ENCODE measurements at regions not wholly inside any gene's neighbourhood (a gene's known extent, or its start where the extent isn't known, plus 50 kb on each side); places are given as distances from the start of the nearest gene placed in this dataset.

GRCh38 chr20:60422848-60423247, 464.6 kb downstream of the CDH26 start:
- dilution Hi-C loops (cut with HindIII; ENCODE audit: low sequenced_read_pairs, unreplicated experiment) (no loop called here), in situ Hi-C loops (cut with MboI; ENCODE audit: low sequenced_read_pairs) (no loop called here), intact Hi-C loops (cut with micrococcal nuclease) (no loop called here)
- Histone ChIP-seq H3K4me2 (ENCODE audit: low read depth, low read length) (no peak overlapping the region), H3K79me1 (ENCODE audit: low read depth in 1 of 2, low read length in 2 of 2) (no peaks in the 10 kb centered on the region), H3K4me3 (ENCODE audit: insufficient read depth, low read depth, low read length) (no peak overlapping the region), H3K27me3 (ENCODE audit: control insufficient read depth, insufficient read depth, low read length) (no peaks in the 10 kb centered on the region), H4K91ac (ENCODE audit: insufficient read depth, low read depth, low read length) (no peak overlapping the region), H4K20me1 (ENCODE audit: insufficient read depth, low read length) (no peaks in the 10 kb centered on the region), H4K5ac (ENCODE audit: low read depth, low read length) (no peak overlapping the region), H3K4me1 (ENCODE audit: control insufficient read depth, insufficient read depth, low read length) (no peaks in the 10 kb centered on the region), H2AK9ac (replicated peaks; ENCODE audit: low read depth, low read length, poor library complexity) (no peak overlapping the region), H4K8ac (ENCODE audit: low read depth in 2 of 2, low read length in 2 of 2) (no peak overlapping the region), H2BK15ac (ENCODE audit: low read depth, low read length) (no peak overlapping the region), H3K14ac (replicated peaks; ENCODE audit: low read depth, low read length) (no peak overlapping the region), H2BK5ac (ENCODE audit: low read depth, low read length, poor library complexity, severe bottlenecking) (no peak overlapping the region), H2AK5ac (ENCODE audit: low read depth, low read length) (no peak overlapping the region), H3K27ac (ENCODE audit: insufficient read depth, low read length) (no peak overlapping the region), H3K36me3 (ENCODE audit: control insufficient read depth, insufficient read depth, low read length) (no peaks in the 10 kb centered on the region), H3K9me3 (ENCODE audit: control insufficient read depth, insufficient read depth, low read length) (peaks cover 15% of the 10 kb centered on the region), H3K23ac (ENCODE audit: low read depth, low read length) (no peak overlapping the region), H3K4ac (ENCODE audit: low read depth, low read length) (no peak overlapping the region), H3K9me1 (ENCODE audit: insufficient read depth, low read length) (no peaks in the 10 kb centered on the region), H3K56ac (ENCODE audit: extremely low read depth, insufficient read depth, low read length) (no peak overlapping the region), H3K18ac (ENCODE audit: low read depth, low read length) (no peak overlapping the region), H2AFZ (replicated peaks; ENCODE audit: low read length, poor library complexity) (no peak overlapping the region), H2BK120ac (ENCODE audit: low read depth, low read length) (no peak overlapping the region), H3K9ac (ENCODE audit: low read depth, low read length) (no peak overlapping the region), H2BK20ac (ENCODE audit: low read depth, low read length) (no peak overlapping the region)
- 50% methylated on average over 1 of the region's 7 CpGs; no CpG with 5 or more reads in 1 of the 2 experiments for WGBS, 2 experiments (ENCODE audit: extremely low coverage in 2 of 2, insufficient read length in 1 of 2)
- no TSS peak for BruUV-seq (replicated peaks)
- ChIA-PET CTCF (interaction anchor here (0.6 kb wide), 1 partner anchor 211 kb away, joined by 3 read pairs; no protein-coding TSS in a partner anchor), POLR2A (ENCODE audit: unreplicated experiment) (no interaction called here)
- no peak for TF ChIP-seq CHD1 (IDR thresholded peaks at IDR 0.05; ENCODE audit: low read depth, low read length)
- no peak for TF ChIP-seq POLR2A (IDR thresholded peaks at IDR 0.05; ENCODE audit: low read depth, low read length)
- no peak for TF ChIP-seq MAFK (IDR thresholded peaks at IDR 0.05; ENCODE audit: low read depth, low read length)
- TF ChIP-seq RAD21 (IDR thresholded peaks at IDR 0.05; ENCODE audit: low read length) = no peak
- no peak for TF ChIP-seq NFE2L2 (IDR thresholded peaks at IDR 0.05; ENCODE audit: low read depth, low read length)
- TF ChIP-seq CTCF (conservative IDR thresholded peaks at IDR 0.05; ENCODE audit: low read depth, low read length) = no peak
- no peak for TF ChIP-seq CEBPB (IDR thresholded peaks at IDR 0.05; ENCODE audit: low read depth, low read length)
- no peak for TF ChIP-seq MAZ (IDR thresholded peaks at IDR 0.05; ENCODE audit: borderline replicate concordance, low read depth, low read length)
- no peak for TF ChIP-seq USF2 (IDR thresholded peaks at IDR 0.05; ENCODE audit: low read depth, low read length)
- no peak for TF ChIP-seq SMC3 (IDR thresholded peaks at IDR 0.05; ENCODE audit: low read depth, low read length)
- ATAC-seq (ENCODE audit: low read depth) (no peak), DNase-seq (no peak)
